KMS-11 (cell line): ENCODE measurements at regions not wholly inside any gene's neighbourhood (a gene's known extent, or its start where the extent isn't known, plus 50 kb on each side); places are given as distances from the start of the nearest gene placed in this dataset.

Source experiments
- H2AFZ ChIP-seq: fragments of 200-600 bp; sonication (generic); 2 replicates; pipeline ENCODE4 v1.6.1; 2016; ENCODE audit warnings: antibody characterized with exemption, mixed run types, low read depth
- H3K27ac ChIP-seq: fragments of 200-600 bp; sonication (generic); 2 replicates; pipeline ENCODE4 v1.6.1; 2016; ENCODE audit warnings: mild to moderate bottlenecking, mixed run types
- H3K27me3 ChIP-seq: fragments of 200-600 bp; sonication (generic); 2 replicates; pipeline ENCODE4 v1.6.1; 2017; ENCODE audit warnings: mild to moderate bottlenecking, low read depth, mixed run types, moderate library complexity; ENCODE audit not compliant: insufficient read depth
- H3K36me3 ChIP-seq: fragments of 200-600 bp; sonication (generic); 2 replicates; pipeline ENCODE4 v1.6.1; 2017; ENCODE audit warnings: mild to moderate bottlenecking, mixed run types; ENCODE audit not compliant: insufficient read depth
- H3K4me1 ChIP-seq: fragments of 200-600 bp; sonication (generic); 2 replicates; pipeline ENCODE4 v1.6.1; 2016; ENCODE audit warnings: mild to moderate bottlenecking, low read depth, mixed run types; ENCODE audit not compliant: poor library complexity, severe bottlenecking
- H3K4me2 ChIP-seq: fragments of 200-600 bp; sonication (generic); 2 replicates; pipeline ENCODE4 v1.7.0; 2016; ENCODE audit warnings: mild to moderate bottlenecking, mixed run types
- H3K4me3 ChIP-seq: fragments of 200-600 bp; sonication (generic); IDR thresholded peaks from 2 replicates; pipeline ENCODE4 v1.6.1; 2017; ENCODE audit warnings: low read depth, low read length, mixed read lengths; ENCODE audit not compliant: insufficient read depth
- H3K79me2 ChIP-seq: fragments of 200-600 bp; sonication (generic); 2 replicates; pipeline ENCODE4 v1.6.1; 2016; ENCODE audit warnings: low read depth, mixed run types; ENCODE audit not compliant: insufficient read depth
- H3K9ac ChIP-seq: fragments of 200-600 bp; sonication (generic); 2 replicates; pipeline ENCODE4 v1.6.1; 2016; ENCODE audit warnings: mild to moderate bottlenecking, mixed run types
- H4K20me1 ChIP-seq: fragments of 200-600 bp; sonication (generic); 2 replicates; pipeline ENCODE4 v1.6.1; 2016; ENCODE audit warnings: mild to moderate bottlenecking, mixed run types; ENCODE audit not compliant: insufficient read depth
- CTCF ChIP-seq: fragments of 200-600 bp; sonication (generic); conservative IDR thresholded peaks from 2 replicates; pipeline ENCODE4 v1.6.1; 2017; ENCODE audit warnings: low read depth, mild to moderate bottlenecking, antibody characterized with exemption, low read length, moderate library complexity, mixed read lengths

- Histone ChIP-seq H3K79me2 (no peaks in the 10 kb centered on the region), H3K36me3 (no peaks in the 10 kb centered on the region), H2AFZ (no peak overlapping the region), H3K4me2 (no peak overlapping the region), H3K27me3 (no peaks in the 10 kb centered on the region), H3K9ac (no peak overlapping the region), H3K27ac (no peak overlapping the region), H3K4me1 (no peaks in the 10 kb centered on the region), H4K20me1 (no peaks in the 10 kb centered on the region), H3K4me3 (no peak overlapping the region)
- no peak for TF ChIP-seq CTCF
These were observed 668.1 kb upstream of the WWC1 start for GRCh38 chr5:167623354-167623753.

GRCh38 chr5:167624053-167624452 is 667.4 kb upstream of the WWC1 start:
- H3K4me1 ChIP-seq, result no peaks in the 10 kb centered on the region
- no peaks in the 10 kb centered on the region for H4K20me1 ChIP-seq
- no peak overlapping the region for H2AFZ ChIP-seq
- TF ChIP-seq CTCF, result no peak
- H3K79me2 ChIP-seq, result no peaks in the 10 kb centered on the region
- no peak overlapping the region for H3K4me3 ChIP-seq
- no peak overlapping the region for H3K27ac ChIP-seq
- no peaks in the 10 kb centered on the region for H3K36me3 ChIP-seq
- H3K9ac ChIP-seq, result no peak overlapping the region
- H3K4me2 ChIP-seq, result no peak overlapping the region
- no peaks in the 10 kb centered on the region for H3K27me3 ChIP-seq

- Histone ChIP-seq H3K4me1 (no peaks in the 10 kb centered on the region), H2AFZ (no peak overlapping the region), H4K20me1 (no peaks in the 10 kb centered on the region), H3K36me3 (no peaks in the 10 kb centered on the region), H3K9ac (no peak overlapping the region), H3K4me3 (no peak overlapping the region), H3K27me3 (no peaks in the 10 kb centered on the region), H3K4me2 (no peak overlapping the region), H3K27ac (no peak overlapping the region), H3K79me2 (no peaks in the 10 kb centered on the region)
- no peak for TF ChIP-seq CTCF
These were observed 664.9 kb upstream of the WWC1 start for GRCh38 chr5:167626341-167627123.

- no peak for TF ChIP-seq CTCF
- H4K20me1 ChIP-seq, result no peaks in the 10 kb centered on the region
These were observed 661.8 kb upstream of the WWC1 start for GRCh38 chr5:167629634-167630033.

More at GRCh38 chr5:167629634-167630033, 661.8 kb upstream of the WWC1 start:
- Histone ChIP-seq H3K9ac (no peak overlapping the region), H3K4me1 (no peaks in the 10 kb centered on the region), H3K36me3 (no peaks in the 10 kb centered on the region), H3K27ac (no peak overlapping the region), H3K4me2 (no peak overlapping the region), H3K79me2 (no peaks in the 10 kb centered on the region), H3K4me3 (no peak overlapping the region), H3K27me3 (no peaks in the 10 kb centered on the region), H2AFZ (no peak overlapping the region)
